ACHN (cell line): ENCODE measurements at regions not wholly inside any gene's neighbourhood (a gene's known extent, or its start where the extent isn't known, plus 50 kb on each side); places are given as distances from the start of the nearest gene placed in this dataset.

Experiments used
- DNase-seq: peaks from one replicate; pipeline ENCODE4 v3.0.0-alpha.2; 2015
- in situ Hi-C: cut with HindIII; loops from 2 replicates; pipeline ENCODE4 v1.10.0; 2017; ENCODE audit warnings: low sequenced_read_pairs, low pct_ligation_motif_present, low pct_unique_long_range_greater_than_20kb

DNA sequence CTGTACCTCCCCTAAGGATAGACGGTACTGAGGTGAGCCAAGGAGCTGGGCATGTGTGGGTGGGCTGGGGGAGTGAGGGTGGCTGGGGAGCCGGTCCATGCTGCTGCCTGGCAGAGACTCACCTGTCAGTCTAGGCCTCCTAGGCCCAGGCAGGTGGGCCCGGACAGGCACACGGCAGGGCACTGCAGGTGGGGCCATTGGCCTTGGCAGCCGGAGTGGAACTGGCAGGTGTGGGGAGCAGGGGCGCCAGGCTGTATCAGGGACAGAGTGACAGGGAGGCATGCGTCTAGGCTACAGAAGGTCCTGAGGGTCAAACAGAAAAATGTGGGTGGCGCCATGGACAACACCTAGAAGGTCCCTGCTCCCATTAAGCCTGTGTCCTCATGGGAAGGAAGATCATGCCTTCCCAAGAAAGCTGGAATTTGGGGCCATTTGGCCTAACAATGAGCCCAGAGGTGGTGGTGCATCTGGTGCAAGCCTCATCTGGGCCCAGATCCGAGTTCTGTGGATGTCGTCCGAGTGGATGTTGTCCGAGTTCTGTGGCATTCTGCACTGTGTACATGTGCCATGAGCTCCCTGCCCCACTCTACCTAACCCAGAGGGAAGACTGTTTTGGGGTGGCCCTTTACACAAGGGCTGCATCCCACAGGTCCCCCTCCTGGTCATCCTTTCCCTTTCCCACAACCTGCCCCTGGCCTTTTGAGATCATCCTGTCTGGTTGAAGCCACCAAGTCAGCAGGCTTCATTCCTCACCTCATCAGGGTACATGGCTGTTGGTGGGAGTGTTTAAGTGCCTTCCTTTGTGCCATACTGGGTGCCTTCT, 249.7 kb downstream of the GLI2 start:
- no peak for DNase-seq
- in situ Hi-C loops = no loop called here

DNA sequence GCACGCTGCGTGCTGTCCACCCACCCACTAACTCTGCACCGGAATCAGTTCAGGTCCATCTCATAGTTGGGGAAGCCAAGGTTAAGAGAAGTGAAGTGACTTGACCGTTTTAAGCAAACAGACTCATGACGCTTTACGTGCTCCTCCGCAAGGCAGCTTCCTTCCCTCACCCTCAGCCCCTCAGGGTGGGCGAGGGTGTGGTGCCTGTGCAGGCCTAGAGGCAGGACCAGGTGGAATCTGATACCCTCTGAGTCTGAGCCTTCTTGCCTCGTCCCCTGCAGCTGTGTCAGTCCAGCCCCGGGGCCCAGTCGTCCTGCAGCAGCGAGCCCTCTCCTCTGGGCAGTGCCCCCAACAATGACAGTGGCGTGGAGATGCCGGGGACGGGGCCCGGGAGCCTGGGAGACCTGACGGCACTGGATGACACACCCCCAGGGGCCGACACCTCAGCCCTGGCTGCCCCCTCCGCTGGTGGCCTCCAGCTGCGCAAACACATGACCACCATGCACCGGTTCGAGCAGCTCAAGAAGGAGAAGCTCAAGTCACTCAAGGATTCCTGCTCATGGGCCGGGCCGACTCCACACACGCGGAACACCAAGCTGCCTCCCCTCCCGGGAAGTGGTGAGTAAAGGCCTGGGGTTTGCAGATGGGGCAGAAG, 250.5 kb downstream of the GLI2 start:
- DNase-seq = no peak

DNA sequence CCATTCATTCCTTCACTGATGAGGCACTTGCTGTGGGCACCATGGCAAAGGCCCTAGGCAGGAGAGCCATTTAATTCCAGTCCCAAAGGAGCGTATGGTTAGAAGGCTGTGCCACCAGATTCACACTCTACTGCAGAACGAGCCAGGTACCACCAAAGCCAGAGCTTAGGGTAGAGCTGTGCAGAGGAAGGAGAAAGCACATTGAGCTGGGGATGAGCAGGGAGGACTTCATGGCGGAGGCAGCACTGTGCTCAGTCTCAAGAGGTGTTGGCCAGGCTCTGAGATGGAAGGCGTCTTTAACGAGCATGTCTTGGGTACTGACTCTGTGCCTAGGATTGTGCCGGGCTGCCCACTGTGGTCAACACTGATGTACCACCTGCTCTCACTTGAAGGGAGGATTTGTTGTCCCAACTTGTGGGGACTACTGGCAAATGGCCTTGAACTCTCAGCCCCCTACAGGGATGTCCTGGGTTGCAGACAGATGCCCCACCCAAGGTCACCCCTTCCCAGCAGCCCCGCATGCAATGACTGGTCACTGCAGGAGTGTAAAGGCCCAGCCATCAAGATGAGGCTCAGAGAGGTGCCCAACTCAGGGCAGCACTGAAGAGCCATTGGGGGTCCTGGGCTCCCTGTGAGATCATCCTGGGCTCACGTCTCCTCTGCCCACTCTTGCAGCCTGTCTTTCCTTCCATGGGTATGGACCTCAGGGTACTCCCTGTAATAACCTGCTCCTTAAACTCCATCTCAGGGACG, 251.4 kb downstream of the GLI2 start:
- DNase-seq = no peak
- in situ Hi-C loops = no loop called here

More for the DNA sequence above, 250.5 kb downstream of the GLI2 start:
- in situ Hi-C loops = no loop called here

DNA sequence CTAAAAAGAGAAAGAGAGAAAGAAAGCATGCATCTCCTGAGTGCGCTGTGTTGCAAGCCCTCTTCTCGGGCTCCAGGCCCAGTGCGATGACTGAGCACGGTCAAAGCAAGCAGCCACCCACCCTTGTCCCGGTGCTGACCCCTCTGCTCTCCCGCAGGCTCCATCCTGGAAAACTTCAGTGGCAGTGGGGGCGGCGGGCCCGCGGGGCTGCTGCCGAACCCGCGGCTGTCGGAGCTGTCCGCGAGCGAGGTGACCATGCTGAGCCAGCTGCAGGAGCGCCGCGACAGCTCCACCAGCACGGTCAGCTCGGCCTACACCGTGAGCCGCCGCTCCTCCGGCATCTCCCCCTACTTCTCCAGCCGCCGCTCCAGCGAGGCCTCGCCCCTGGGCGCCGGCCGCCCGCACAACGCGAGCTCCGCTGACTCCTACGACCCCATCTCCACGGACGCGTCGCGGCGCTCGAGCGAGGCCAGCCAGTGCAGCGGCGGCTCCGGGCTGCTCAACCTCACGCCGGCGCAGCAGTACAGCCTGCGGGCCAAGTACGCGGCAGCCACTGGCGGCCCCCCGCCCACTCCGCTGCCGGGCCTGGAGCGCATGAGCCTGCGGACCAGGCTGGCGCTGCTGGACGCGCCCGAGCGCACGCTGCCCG, 252.5 kb downstream of the GLI2 start:
- no peak for DNase-seq
- in situ Hi-C loops = no loop called here

DNA sequence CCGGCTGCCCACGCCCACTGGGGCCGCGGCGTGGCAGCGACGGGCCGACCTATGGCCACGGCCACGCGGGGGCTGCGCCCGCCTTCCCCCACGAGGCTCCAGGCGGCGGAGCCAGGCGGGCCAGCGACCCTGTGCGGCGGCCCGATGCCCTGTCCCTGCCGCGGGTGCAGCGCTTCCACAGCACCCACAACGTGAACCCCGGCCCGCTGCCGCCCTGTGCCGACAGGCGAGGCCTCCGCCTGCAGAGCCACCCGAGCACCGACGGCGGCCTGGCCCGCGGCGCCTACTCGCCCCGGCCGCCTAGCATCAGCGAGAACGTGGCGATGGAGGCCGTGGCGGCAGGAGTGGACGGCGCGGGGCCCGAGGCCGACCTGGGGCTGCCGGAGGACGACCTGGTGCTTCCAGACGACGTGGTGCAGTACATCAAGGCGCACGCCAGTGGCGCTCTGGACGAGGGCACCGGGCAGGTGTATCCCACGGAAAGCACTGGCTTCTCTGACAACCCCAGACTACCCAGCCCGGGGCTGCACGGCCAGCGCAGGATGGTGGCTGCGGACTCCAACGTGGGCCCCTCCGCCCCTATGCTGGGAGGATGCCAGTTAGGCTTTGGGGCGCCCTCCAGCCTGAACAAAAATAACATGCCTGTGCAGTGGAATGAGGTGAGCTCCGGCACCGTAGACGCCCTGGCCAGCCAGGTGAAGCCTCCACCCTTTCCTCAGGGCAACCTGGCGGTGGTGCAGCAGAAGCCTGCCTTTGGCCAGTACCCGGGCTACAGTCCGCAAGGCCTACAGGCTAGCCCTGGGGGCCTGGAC, 253.2 kb downstream of the GLI2 start:
- in situ Hi-C loops = no loop called here
- no peak for DNase-seq

DNA sequence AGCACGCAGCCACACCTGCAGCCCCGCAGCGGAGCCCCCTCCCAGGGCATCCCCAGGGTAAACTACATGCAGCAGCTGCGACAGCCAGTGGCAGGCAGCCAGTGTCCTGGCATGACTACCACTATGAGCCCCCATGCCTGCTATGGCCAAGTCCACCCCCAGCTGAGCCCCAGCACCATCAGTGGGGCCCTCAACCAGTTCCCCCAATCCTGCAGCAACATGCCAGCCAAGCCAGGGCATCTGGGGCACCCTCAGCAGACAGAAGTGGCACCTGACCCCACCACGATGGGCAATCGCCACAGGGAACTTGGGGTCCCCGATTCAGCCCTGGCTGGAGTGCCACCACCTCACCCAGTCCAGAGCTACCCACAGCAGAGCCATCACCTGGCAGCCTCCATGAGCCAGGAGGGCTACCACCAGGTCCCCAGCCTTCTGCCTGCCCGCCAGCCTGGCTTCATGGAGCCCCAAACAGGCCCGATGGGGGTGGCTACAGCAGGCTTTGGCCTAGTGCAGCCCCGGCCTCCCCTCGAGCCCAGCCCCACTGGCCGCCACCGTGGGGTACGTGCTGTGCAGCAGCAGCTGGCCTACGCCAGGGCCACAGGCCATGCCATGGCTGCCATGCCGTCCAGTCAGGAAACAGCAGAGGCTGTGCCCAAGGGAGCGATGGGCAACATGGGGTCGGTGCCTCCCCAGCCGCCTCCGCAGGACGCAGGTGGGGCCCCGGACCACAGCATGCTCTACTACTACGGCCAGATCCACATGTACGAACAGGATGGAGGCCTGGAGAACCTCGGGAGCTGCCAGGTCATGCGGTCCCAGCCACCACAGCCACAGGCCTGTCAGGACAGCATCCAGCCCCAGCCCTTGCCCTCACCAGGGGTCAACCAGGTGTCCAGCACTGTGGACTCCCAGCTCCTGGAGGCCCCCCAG, 254.1 kb downstream of the GLI2 start:
- DNase-seq = no peak
- in situ Hi-C loops = no loop called here

DNA sequence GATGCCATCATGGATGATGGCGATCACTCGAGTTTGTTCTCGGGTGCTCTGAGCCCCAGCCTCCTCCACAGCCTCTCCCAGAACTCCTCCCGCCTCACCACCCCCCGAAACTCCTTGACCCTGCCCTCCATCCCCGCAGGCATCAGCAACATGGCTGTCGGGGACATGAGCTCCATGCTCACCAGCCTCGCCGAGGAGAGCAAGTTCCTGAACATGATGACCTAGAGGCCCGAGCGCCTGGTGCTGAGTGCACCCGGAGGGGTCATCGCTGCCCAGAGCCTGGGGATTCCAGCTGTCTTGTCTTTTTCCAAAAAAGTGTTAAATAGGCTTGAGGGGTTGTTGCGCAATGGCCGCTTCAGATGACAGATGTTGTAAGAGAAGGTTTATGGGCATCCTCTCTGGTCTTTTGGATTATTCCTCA, 254.8 kb downstream of the GLI2 start:
- no peak for DNase-seq
- in situ Hi-C loops = no loop called here

DNA sequence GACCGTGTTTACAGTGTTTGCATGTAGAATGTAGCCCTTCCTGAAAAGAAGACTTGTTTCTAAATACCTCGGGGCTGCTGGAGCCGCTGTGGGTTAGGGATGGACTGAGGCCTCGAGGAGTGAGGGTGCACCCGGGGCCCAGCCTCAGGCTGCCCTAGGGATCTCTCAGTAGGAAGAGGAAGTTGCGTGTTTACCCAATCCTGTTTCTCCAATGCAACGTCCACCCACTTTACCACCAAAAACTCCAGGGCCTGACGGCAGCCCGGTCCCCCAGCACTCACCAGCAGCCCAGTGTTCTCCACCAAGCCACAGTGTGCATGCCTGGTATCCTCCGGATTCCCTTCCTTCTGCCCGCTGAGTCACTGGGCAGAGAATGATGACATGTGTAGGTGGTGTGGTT, 255.8 kb downstream of the GLI2 start:
- no peak for DNase-seq
- in situ Hi-C loops = no loop called here

DNA sequence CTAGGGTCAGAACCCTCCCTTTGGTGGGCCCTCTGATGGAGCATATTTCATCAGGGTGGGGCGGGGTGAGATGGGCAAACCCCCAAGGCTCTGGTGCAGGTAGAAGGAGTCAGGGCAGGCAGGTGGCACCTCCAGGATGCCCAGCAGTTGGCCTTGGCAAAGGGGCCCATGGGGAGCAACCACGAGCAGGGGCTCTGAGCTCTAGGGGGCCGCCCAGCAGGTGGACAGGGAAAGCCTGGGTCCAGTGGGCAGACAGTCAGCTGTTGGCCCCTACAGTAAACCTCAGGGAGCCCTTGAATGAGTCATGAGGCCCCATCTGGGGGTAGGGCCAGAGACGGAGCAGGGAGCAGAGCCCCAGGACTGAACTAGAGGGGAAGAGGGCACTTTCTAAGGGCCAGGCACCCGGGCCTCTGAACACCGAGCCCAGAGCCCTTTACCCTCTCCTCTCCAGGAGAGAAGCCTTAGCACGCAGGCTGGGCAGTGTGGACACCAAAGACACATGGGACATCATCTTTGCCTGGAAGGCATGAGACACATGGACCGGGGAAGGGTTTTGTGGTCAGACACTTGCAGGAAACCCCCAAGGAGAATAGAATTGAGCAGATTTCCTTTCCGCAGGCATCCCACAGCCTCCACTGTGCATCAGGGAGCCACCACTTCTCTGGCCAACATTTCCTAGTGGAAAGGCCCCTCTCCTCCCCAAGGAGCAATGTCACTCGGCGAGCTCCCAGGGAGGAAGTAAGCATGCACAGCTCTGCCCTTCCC, 257.3 kb downstream of the GLI2 start:
- no peak for DNase-seq
- in situ Hi-C loops = no loop called here

DNA sequence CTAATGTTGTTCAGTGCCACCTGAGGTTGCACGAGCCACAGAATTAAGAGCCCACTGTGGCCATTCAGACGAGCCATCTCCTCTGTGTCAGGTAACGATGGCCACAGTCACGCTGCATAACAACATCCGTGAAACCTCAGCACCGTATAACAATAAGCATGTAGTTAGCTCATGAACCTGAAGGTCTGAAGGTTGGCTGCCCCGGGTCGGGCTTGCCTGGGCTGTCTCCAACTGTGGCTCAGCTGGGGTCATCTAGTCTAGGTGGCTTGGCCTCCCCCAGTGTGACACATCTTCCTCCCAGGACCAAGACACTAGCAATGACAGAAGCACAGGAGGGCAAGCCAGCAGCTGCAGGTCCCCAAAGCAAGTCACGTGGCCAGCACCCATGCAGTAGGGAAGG, 258.0 kb downstream of the GLI2 start:
- in situ Hi-C loops = no loop called here
- no peak for DNase-seq

DNA sequence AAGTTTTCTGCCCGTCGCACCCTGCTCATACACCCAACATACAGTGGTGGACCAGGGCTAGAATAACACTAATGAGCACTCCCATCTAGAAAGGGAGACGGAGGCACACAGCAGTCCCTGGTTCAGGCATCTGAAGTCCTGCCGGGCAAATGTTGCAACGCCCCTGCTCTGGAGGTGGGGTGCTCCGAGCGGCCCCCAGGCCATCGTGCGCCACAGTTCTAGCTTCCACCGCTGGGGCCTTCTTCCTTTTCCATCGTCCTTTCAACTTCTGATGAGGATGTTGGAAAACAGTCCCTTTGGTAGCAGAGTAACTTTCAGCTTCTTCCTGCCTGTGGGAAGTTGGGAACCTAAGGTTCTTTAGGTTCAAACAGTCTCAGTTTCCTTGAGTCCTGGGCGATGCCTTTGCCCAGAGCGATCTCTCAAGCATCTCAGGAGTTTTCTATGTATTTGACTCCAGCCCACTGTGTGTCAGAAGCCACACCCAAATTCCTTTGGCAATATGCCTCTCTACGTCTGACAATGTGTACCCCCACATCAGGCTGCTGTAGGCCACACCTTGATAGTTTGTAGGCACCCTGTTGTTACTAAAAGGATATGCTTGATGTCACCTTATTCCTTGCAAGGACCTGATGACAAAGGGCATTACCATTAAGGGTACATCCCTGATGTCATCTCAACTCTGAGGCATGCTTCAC, 258.8 kb downstream of the GLI2 start:
- no peak for DNase-seq
- in situ Hi-C loops = no loop called here

DNA sequence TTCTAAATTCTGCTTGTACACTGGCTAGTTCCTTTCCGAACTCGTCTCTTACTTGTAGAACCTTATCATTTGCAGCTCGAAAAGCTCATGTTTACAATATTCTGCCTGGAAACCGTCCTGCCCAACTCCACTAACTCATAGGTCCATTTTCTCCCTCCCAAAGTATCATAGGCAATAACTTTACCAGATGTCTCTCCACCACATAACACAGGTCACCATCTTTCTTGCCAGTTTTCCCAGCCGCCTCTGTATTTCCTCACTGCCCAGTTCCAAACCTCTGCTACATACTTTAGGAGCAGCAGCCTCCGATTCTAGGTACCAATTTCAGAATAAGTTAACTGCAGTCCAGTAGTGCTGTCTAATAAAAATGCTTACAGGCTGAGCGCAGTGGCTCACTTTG, 259.5 kb downstream of the GLI2 start:
- in situ Hi-C loops = no loop called here
- no peak for DNase-seq

DNA sequence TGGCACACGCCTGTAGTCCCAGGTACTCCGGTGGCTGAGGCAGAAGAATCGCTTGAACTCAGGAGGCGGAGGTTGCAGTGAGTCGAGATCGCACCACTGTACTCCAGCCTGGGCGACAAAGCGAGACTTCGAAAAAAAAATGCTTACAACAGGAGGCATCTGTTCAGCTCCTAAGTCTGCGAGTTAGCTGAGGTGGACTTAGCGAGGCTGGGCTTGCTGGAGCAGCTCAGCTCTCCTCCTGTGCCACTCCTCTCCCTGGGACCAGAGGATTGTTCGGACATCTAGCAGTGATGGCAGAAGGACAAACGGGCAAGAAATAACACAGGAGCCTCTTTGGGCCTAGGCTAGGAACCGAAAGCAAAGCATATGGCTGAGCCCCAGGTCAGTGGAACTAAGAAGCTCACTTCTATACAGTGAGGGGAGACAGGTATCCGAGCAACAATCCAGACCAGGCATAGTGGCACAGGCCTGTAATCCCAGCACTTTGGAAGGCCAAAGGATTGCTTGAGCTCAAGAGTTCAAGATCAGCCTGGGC, 260.1 kb downstream of the GLI2 start:
- in situ Hi-C loops = no loop called here
- DNase-seq = no peak

DNA sequence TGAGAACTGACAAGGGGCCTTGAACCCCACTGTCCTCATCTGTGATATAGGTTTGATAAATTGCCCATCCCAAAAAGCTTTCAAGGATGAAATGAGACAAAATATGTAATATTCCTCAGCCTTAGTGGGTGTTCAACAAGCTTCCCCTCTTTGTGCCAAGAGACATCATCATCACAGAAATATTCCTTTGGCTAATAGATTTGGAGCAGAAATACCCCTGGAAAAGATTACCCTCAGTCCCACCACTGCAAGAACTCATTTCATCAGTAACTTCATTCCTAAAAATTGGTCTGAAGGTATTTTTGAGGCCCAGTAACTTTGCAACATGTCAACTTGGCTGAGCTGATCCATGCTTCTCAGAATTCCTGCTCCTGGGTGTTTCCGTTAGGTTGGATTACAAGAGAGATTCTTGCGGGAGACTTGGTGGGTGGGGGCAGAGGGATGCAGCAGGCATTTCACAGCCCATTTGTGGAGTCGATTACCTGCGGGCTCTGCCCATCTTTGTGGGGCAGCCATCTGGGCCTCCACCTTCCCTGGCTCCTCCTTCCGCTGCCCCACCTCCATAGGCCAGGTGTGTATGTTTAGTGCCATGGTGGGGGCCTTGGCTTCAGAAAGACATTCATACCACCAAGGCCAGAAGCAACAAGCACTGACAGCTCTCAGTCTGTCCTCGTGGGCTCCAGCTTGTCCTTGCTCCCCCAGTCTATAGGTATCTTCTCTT, 263.9 kb downstream of the GLI2 start:
- DNase-seq = no peak
- in situ Hi-C loops = no loop called here

DNA sequence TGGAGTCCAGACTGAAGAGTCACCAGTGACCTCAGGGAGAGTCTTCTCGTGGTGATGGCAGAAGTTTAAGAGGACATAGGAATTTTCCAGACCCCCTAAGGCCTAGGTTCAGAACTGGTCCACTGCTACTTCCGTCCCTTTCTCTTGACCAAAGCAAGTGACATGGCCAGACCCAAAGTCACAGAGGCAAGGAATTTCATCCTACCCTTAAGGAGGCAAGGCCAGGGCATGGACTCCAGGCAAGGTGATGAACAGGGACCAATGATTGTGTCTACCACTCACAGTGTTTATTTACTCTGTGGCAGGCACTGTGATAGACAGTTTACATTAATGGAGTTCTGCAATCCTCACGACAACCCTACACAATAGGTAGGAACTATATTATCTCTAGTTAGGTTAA, 265.1 kb downstream of the GLI2 start:
- in situ Hi-C loops = no loop called here
- DNase-seq = no peak
